Tibial artery (tissue), 4 donors: ENCODE measurements at regions not wholly inside any gene's neighbourhood (a gene's known extent, or its start where the extent isn't known, plus 50 kb on each side); places are given as distances from the start of the nearest gene placed in this dataset.

Experiments
- DNase-seq, 2 donors: peaks; one replicate each; pipeline ENCODE4 v3.0.0-alpha.2; 2019
- H3K27ac ChIP-seq, 2 donors: fragments of 200-600 bp; sonication (generic) in 1 of 2; 1 replicate in 1 of 2; 2 replicates in 1 of 2; pipeline ENCODE4 v1.5.1; 2018 to 2019; ENCODE audit warnings: mild to moderate bottlenecking in 1 of 2
- H3K27me3 ChIP-seq, 2 donors: fragments of 200-600 bp; sonication (generic) in 1 of 2; one replicate each; pipeline versions ENCODE4 v1.5.1 to v1.6.0; 2016 to 2019
- H3K36me3 ChIP-seq, 3 donors: fragments of 200-600 bp; sonication (generic) in 2 of 3; one replicate each; pipeline ENCODE4 v1.5.1; 2016 to 2019; ENCODE audit warnings: mild to moderate bottlenecking in 2 of 3
- H3K4me1 ChIP-seq, 4 donors: fragments of 200-600 bp; sonication (generic) in 2 of 4; 1 replicate in 3 of 4; 2 replicates in 1 of 4; pipeline ENCODE4 v1.5.1; 2016 to 2019
- H3K4me3 ChIP-seq, 2 donors: fragments of 200-600 bp; sonication (generic) in 1 of 2; 1 replicate in 1 of 2; 2 replicates in 1 of 2; pipeline ENCODE4 v1.5.1; 2018 to 2019; ENCODE audit warnings: mild to moderate bottlenecking in 2 of 2
- H3K9me3 ChIP-seq, 3 donors: fragments of 200-600 bp; sonication (generic) in 1 of 3; one replicate each; pipeline ENCODE4 v1.5.1; 2016 to 2019
- CTCF ChIP-seq, 2 experiments: fragments of 200-600 bp in 1 of 2; fragments of 450-650 bp in 1 of 2; IDR thresholded peaks; one replicate each; pipeline ENCODE4 v1.5.1; 2017 to 2019; ENCODE audit warnings: antibody characterized with exemption in 2 of 2, mild to moderate bottlenecking in 1 of 2, moderate library complexity in 1 of 2
- intact Hi-C: fragments of 100-400 bp; cut with DNase I; formaldehyde crosslinking; loops from one replicate; pipeline ENCODE4 v1.15.0; 2023; ENCODE audit warnings: low total_unique reads

GRCh38 chr1:213330281-213330680 is 279.2 kb downstream of the RPS6KC1 start:
- peaks cover 0 to 3% (median 0%) of the 10 kb centered on the region in 4 donors for H3K4me1 ChIP-seq
- no peak overlapping the region for H3K27ac ChIP-seq
- intact Hi-C loops, result no loop called here
- H3K36me3 ChIP-seq, result no peaks in the 10 kb centered on the region
- no peak for TF ChIP-seq CTCF (IDR thresholded peaks at IDR 0.05)
- no peak overlapping the region for H3K4me3 ChIP-seq
- DNase-seq, result no peak
- H3K9me3 ChIP-seq, result no peaks in the 10 kb centered on the region
- H3K27me3 ChIP-seq, result no peaks in the 10 kb centered on the region

DNA sequence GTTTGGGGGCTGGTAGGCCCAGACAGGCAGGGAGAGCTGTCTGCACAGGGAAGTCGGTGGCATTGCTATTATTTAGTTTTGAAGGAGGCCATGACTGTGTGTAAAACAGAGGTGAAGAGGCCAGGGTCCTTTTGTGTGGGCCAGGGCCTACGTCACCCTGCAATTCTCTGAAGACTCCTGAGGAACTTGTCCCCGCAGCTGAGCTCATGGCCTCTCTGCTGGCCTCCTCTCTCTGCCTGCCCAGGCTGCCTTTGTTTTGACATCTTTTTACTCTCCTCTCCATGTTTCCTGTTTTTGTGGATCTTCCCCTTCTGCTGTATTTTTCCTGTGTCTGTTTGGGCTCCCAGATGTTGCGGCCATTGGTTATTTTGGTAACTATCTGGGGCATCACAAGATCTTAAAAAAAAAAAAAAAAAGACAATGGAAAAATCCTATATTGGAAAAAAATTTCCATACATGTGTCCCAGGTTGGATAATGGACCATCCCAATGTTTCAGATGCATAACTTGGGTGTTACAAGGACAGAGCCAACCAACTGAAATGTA is 280.7 kb downstream of the RPS6KC1 start:
- TF ChIP-seq CTCF (IDR thresholded peaks at IDR 0.05), result no peak
- Histone ChIP-seq H3K4me1 (peaks cover 0 to 3% (median 0%) of the 10 kb centered on the region in 4 donors), H3K36me3 (no peaks in the 10 kb centered on the region), H3K4me3 (no peak overlapping the region), H3K27ac (no peak overlapping the region), H3K9me3 (no peaks in the 10 kb centered on the region), H3K27me3 (no peaks in the 10 kb centered on the region)
- DNase-seq, result no peak
- intact Hi-C loops, result no loop called here

DNA sequence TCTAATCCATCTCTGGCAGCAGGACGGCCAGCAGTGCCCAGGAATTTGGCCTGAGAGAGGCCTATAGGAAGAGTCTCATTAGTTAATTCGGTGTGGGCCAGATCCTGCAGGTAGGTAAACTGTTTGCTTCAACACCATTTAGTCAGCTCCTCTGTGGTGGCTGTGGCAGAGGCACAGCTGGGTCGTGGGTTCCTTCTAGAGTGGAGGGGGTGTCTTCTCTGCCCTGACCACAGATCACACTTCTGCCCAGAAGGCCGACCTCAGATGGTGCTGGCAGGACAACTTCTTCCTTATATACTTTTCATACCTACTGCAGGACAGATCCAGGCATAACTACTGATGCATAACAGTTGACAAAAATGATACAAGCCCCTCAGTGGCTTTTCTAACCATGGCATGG is 281.4 kb downstream of the RPS6KC1 start:
- Histone ChIP-seq H3K36me3 (no peaks in the 10 kb centered on the region), H3K9me3 (no peaks in the 10 kb centered on the region), H3K27ac (no peak overlapping the region), H3K4me1 (no peaks in the 10 kb centered on the region), H3K27me3 (no peaks in the 10 kb centered on the region), H3K4me3 (no peak overlapping the region)
- intact Hi-C loops, result no loop called here
- no peak for TF ChIP-seq CTCF (IDR thresholded peaks at IDR 0.05)
- no peak for DNase-seq

DNA sequence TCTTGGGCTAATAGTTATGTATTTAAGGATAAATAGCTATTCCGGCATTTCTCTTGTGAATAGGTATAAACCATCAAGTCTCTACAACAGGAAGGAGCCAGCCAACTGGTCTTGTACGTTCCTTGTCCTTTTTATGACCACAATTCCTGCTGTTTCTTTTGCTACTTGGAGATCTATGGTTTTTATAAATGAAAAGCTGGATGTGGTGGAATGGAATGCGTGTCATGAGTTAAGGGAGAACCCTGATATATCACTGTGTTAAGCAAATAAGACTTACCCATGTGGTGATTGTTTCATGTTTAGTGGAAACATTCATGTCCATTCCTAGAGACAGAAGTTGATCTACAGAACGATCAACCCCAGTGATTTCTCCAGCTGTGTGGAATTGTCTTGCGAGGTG is 282.1 kb downstream of the RPS6KC1 start:
- no peak for TF ChIP-seq CTCF (IDR thresholded peaks at IDR 0.05)

GRCh38 chr1:213335084-213335483 is 284.0 kb downstream of the RPS6KC1 start:
- intact Hi-C loops, result no loop called here
- no peak overlapping the region for H3K27ac ChIP-seq
- no peak for DNase-seq
- H3K4me1 ChIP-seq, result no peaks in the 10 kb centered on the region
- no peak overlapping the region for H3K4me3 ChIP-seq
- no peaks in the 10 kb centered on the region for H3K9me3 ChIP-seq
- no peaks in the 10 kb centered on the region for H3K36me3 ChIP-seq
- no peaks in the 10 kb centered on the region for H3K27me3 ChIP-seq
- TF ChIP-seq CTCF (IDR thresholded peaks at IDR 0.05), result no peak

More for the DNA sequence above, 282.1 kb downstream of the RPS6KC1 start:
- intact Hi-C loops, result no loop called here
- Histone ChIP-seq H3K4me1 (no peaks in the 10 kb centered on the region), H3K4me3 (no peak overlapping the region), H3K9me3 (no peaks in the 10 kb centered on the region), H3K27me3 (no peaks in the 10 kb centered on the region), H3K27ac (no peak overlapping the region), H3K36me3 (no peaks in the 10 kb centered on the region)
- no peak for DNase-seq
